Esophagus squamous epithelium (tissue), 4 donors: ENCODE measurements at regions not wholly inside any gene's neighbourhood (a gene's known extent, or its start where the extent isn't known, plus 50 kb on each side); places are given as distances from the start of the nearest gene placed in this dataset.

Experiments used
- POLR2A ChIP-seq, 4 donors: fragments of 450-650 bp; IDR thresholded peaks; one replicate each; pipeline ENCODE4 v1.6.1; 2017; ENCODE audit warnings: antibody characterized with exemption in 4 of 4, mild to moderate bottlenecking in 4 of 4, moderate library complexity in 3 of 4
- TF ChIP-seq, protein P1 (sequence below), 6 experiments: fragments of 450-650 bp in 4 of 6; fragments of 200-600 bp in 2 of 6; sonication (generic) in 2 of 6; IDR thresholded peaks; one replicate each; pipeline ENCODE4 v1.5.1; 2016 to 2019; ENCODE audit warnings: antibody characterized with exemption in 6 of 6, mild to moderate bottlenecking in 4 of 6, moderate library complexity in 4 of 6

DNA sequence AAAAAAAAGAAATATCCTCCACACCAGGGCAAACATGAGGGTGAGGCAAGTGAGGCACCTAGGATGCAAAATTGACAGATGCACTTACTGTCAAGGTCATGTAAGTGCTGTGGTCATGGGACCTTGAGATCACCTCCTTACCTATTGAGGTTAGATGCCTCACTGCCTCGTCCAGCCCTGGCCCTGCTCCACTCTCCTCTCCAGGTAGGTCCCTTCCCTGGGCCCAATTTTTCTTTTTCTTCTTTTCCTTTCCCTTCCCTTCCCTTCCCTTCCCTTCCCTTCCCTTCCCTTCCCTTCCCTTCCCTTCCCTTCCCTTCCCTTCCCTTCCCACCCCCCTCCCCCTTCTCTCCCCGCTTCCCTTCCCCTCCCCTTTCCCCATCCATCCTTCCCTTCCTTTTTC lies 71.1 kb upstream of the DLG1 start:
- TF ChIP-seq, protein P1, sequence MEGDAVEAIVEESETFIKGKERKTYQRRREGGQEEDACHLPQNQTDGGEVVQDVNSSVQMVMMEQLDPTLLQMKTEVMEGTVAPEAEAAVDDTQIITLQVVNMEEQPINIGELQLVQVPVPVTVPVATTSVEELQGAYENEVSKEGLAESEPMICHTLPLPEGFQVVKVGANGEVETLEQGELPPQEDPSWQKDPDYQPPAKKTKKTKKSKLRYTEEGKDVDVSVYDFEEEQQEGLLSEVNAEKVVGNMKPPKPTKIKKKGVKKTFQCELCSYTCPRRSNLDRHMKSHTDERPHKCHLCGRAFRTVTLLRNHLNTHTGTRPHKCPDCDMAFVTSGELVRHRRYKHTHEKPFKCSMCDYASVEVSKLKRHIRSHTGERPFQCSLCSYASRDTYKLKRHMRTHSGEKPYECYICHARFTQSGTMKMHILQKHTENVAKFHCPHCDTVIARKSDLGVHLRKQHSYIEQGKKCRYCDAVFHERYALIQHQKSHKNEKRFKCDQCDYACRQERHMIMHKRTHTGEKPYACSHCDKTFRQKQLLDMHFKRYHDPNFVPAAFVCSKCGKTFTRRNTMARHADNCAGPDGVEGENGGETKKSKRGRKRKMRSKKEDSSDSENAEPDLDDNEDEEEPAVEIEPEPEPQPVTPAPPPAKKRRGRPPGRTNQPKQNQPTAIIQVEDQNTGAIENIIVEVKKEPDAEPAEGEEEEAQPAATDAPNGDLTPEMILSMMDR (IDR thresholded peaks at IDR 0.05): no peak
- TF ChIP-seq POLR2A (IDR thresholded peaks at IDR 0.05): no peak
